SK-N-MC (cell line): ENCODE measurements at regions not wholly inside any gene's neighbourhood (a gene's known extent, or its start where the extent isn't known, plus 50 kb on each side); places are given as distances from the start of the nearest gene placed in this dataset.

Experiments used
- EZH2 ChIP-seq: fragments of 200-600 bp; sonication (generic); IDR thresholded peaks from one replicate; pipeline ENCODE4 v1.6.1; 2017; ENCODE audit warnings: antibody characterized with exemption
- FOXP2 ChIP-seq: optimal IDR thresholded peaks from 2 replicates; pipeline ENCODE3; 2011; ENCODE audit warnings: mild to moderate bottlenecking, moderate library complexity; ENCODE audit not compliant: insufficient read depth; ENCODE audit errors: extremely low read length, control extremely low read depth
- POLR2AphosphoS5 ChIP-seq: IDR thresholded peaks from 2 replicates; pipeline ENCODE4 v1.6.1; 2012; ENCODE audit warnings: mild to moderate bottlenecking, low read depth, low read length, borderline replicate concordance

- TF ChIP-seq POLR2AphosphoS5 (no peak), EZH2 (no peak), FOXP2 (no peak)
Observed at GRCh38 chr6:167481307-167481926, 156.5 kb downstream of the TTLL2 start.
